Liver (tissue), 8 donors: ENCODE measurements at regions not wholly inside any gene's neighbourhood (a gene's known extent, or its start where the extent isn't known, plus 50 kb on each side); places are given as distances from the start of the nearest gene placed in this dataset.

Source experiments
- DNase-seq: peaks from one replicate; pipeline ENCODE4 v3.0.0-alpha.2; 2017; ENCODE audit warnings: low spot score
- H3K27ac ChIP-seq, 2 donors: one replicate each; pipeline ENCODE4 v1.7.0; 2013; ENCODE audit warnings: inconsistent platforms in 2 of 2, low read length in 2 of 2, control low read depth in 1 of 2, low read depth in 1 of 2, mild to moderate bottlenecking in 1 of 2
- H3K27me3 ChIP-seq, 4 donors: one replicate each; pipeline versions ENCODE4 v1.6.1 to v1.7.0; 2013; ENCODE audit warnings: low read length in 3 of 4, inconsistent platforms in 1 of 4, mild to moderate bottlenecking in 1 of 4, moderate library complexity in 1 of 4; ENCODE audit not compliant: control insufficient read depth in 4 of 4, insufficient read depth in 4 of 4
- H3K36me3 ChIP-seq, 4 donors: one replicate each; pipeline versions ENCODE4 v1.6.1 to v1.7.0; 2013; ENCODE audit warnings: low read length in 3 of 4, mild to moderate bottlenecking in 3 of 4, low read depth in 1 of 4, moderate library complexity in 1 of 4; ENCODE audit not compliant: control insufficient read depth in 4 of 4, insufficient read depth in 3 of 4
- H3K4me1 ChIP-seq, 4 donors: one replicate each; pipeline versions ENCODE4 v1.6.1 to v1.7.0; 2013; ENCODE audit warnings: low read length in 3 of 4, mild to moderate bottlenecking in 3 of 4, moderate library complexity in 1 of 4; ENCODE audit not compliant: control insufficient read depth in 4 of 4, insufficient read depth in 4 of 4
- H3K4me3 ChIP-seq, 3 donors: one replicate each; pipeline versions ENCODE4 v1.6.1 to v1.7.0; 2013; ENCODE audit warnings: low read length in 3 of 3, control low read depth in 1 of 3, low read depth in 1 of 3, mild to moderate bottlenecking in 1 of 3
- H3K9ac ChIP-seq, 2 donors: one replicate each; pipeline ENCODE4 v1.7.0; 2013; ENCODE audit warnings: low read length in 2 of 2, mild to moderate bottlenecking in 2 of 2, moderate library complexity in 2 of 2, control low read depth in 1 of 2, low read depth in 1 of 2
- H3K9me3 ChIP-seq, 4 donors: one replicate each; pipeline versions ENCODE4 v1.6.1 to v1.7.0; 2013; ENCODE audit warnings: low read length in 3 of 4; ENCODE audit not compliant: control insufficient read depth in 4 of 4
- FOXA1 ChIP-seq: IDR thresholded peaks from 2 replicates; pipeline ENCODE4 v1.6.1; 2016; ENCODE audit warnings: antibody characterized with exemption
- FOXA2 ChIP-seq: IDR thresholded peaks from 2 replicates; pipeline ENCODE4 v1.6.1; 2016; ENCODE audit warnings: antibody characterized with exemption
- GABPA ChIP-seq, 2 donors: IDR thresholded peaks in 1 of 2; conservative IDR thresholded peaks in 1 of 2; 2 replicates each; pipeline ENCODE4 v1.6.1; 2016; ENCODE audit warnings: antibody characterized with exemption in 2 of 2, mild to moderate bottlenecking in 1 of 2, moderate library complexity in 1 of 2
- HNF4A ChIP-seq, 2 donors: conservative IDR thresholded peaks; 2 replicates each; pipeline ENCODE4 v1.6.1; 2016; ENCODE audit warnings: antibody characterized with exemption in 2 of 2, mild to moderate bottlenecking in 2 of 2
- HNF4G ChIP-seq: IDR thresholded peaks from 2 replicates; pipeline ENCODE4 v1.6.1; 2016; ENCODE audit warnings: antibody characterized with exemption
- RAD21 ChIP-seq, 2 donors: IDR thresholded peaks; 2 replicates each; pipeline ENCODE4 v1.6.1; 2016; ENCODE audit warnings: antibody characterized with exemption in 2 of 2, mild to moderate bottlenecking in 2 of 2
- RXRA ChIP-seq, 2 donors: IDR thresholded peaks; 2 replicates each; pipeline ENCODE4 v1.6.1; 2017 to 2018; ENCODE audit warnings: antibody characterized with exemption in 2 of 2, mild to moderate bottlenecking in 1 of 2
- SP1 ChIP-seq: IDR thresholded peaks from 2 replicates; pipeline ENCODE4 v1.6.1; 2018; ENCODE audit warnings: antibody characterized with exemption, mild to moderate bottlenecking
- TAF1 ChIP-seq: conservative IDR thresholded peaks from 2 replicates; pipeline ENCODE4 v1.6.1; 2016; ENCODE audit warnings: antibody characterized with exemption, mild to moderate bottlenecking
- YY1 ChIP-seq: IDR thresholded peaks from 2 replicates; pipeline ENCODE4 v1.6.1; 2016; ENCODE audit warnings: antibody characterized with exemption, mild to moderate bottlenecking
- WGBS: extraction: QIAGEN DNeasy Blood & Tissue Kit; methylation state at CpG from one replicate; pipeline ENCODE4 v1.1.7; 2013; 5-methylcytosine and 5-hydroxymethylcytosine counted together
- TF ChIP-seq, protein P1 (sequence below): fragments of 150-350 bp; IDR thresholded peaks from 2 replicates; pipeline ENCODE4 v1.5.1; 2017; ENCODE audit warnings: improper control_type of control experiment, low read depth, low read length; ENCODE audit not compliant: missing input control
- TF ChIP-seq, protein P2 (sequence below): IDR thresholded peaks from 2 replicates; pipeline ENCODE4 v1.6.1; 2016; ENCODE audit warnings: antibody characterized with exemption
- TF ChIP-seq, protein P3 (sequence below): IDR thresholded peaks from 2 replicates; pipeline ENCODE4 v1.6.1; 2016; ENCODE audit warnings: antibody characterized with exemption, mild to moderate bottlenecking
- TF ChIP-seq, protein P4 (sequence below): IDR thresholded peaks from 2 replicates; pipeline ENCODE4 v1.6.1; 2016; ENCODE audit warnings: antibody characterized with exemption
- TF ChIP-seq, protein P5 (sequence below): IDR thresholded peaks from 2 replicates; pipeline ENCODE4 v1.6.1; 2016; ENCODE audit warnings: antibody characterized with exemption
- donor health status: healthy.
- donor health status: healthy.
- donor health status: healthy.
- donor health status: healthy.
- donor health status: healthy.

DNA sequence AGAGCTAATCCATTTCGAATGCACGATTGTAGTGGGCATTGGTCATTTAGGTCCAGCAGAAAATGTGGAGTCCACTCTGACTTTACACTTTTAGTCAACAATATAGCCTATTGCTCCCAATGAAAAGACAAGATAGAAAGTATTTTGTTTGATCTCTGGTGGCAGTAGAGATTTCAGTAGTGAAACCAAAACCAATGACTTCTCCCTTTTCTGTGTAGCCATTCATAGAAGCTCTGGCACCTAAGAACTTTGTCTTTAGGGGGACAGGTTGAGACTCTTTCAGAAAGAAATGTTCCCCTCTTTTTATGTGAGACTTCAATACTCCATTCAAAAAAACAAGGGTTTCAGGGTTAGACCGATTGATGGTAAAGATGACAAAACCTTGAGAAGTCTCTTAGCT is 510.8 kb upstream of the POU3F2 start:
- no peak for DNase-seq
- Histone ChIP-seq H3K4me1 (no peaks in the 10 kb centered on the region), H3K4me3 (no peak overlapping the region), H3K27me3 (no peaks in the 10 kb centered on the region), H3K36me3 (no peaks in the 10 kb centered on the region), H3K9ac (no peak overlapping the region), H3K27ac (no peak overlapping the region), H3K9me3 (no peaks in the 10 kb centered on the region)
- TF ChIP-seq, protein P1, sequence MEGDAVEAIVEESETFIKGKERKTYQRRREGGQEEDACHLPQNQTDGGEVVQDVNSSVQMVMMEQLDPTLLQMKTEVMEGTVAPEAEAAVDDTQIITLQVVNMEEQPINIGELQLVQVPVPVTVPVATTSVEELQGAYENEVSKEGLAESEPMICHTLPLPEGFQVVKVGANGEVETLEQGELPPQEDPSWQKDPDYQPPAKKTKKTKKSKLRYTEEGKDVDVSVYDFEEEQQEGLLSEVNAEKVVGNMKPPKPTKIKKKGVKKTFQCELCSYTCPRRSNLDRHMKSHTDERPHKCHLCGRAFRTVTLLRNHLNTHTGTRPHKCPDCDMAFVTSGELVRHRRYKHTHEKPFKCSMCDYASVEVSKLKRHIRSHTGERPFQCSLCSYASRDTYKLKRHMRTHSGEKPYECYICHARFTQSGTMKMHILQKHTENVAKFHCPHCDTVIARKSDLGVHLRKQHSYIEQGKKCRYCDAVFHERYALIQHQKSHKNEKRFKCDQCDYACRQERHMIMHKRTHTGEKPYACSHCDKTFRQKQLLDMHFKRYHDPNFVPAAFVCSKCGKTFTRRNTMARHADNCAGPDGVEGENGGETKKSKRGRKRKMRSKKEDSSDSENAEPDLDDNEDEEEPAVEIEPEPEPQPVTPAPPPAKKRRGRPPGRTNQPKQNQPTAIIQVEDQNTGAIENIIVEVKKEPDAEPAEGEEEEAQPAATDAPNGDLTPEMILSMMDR: no peak
- TF ChIP-seq, protein P2, sequence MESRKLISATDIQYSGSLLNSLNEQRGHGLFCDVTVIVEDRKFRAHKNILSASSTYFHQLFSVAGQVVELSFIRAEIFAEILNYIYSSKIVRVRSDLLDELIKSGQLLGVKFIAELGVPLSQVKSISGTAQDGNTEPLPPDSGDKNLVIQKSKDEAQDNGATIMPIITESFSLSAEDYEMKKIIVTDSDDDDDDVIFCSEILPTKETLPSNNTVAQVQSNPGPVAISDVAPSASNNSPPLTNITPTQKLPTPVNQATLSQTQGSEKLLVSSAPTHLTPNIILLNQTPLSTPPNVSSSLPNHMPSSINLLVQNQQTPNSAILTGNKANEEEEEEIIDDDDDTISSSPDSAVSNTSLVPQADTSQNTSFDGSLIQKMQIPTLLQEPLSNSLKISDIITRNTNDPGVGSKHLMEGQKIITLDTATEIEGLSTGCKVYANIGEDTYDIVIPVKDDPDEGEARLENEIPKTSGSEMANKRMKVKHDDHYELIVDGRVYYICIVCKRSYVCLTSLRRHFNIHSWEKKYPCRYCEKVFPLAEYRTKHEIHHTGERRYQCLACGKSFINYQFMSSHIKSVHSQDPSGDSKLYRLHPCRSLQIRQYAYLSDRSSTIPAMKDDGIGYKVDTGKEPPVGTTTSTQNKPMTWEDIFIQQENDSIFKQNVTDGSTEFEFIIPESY: no peak
- TF ChIP-seq, protein P3, sequence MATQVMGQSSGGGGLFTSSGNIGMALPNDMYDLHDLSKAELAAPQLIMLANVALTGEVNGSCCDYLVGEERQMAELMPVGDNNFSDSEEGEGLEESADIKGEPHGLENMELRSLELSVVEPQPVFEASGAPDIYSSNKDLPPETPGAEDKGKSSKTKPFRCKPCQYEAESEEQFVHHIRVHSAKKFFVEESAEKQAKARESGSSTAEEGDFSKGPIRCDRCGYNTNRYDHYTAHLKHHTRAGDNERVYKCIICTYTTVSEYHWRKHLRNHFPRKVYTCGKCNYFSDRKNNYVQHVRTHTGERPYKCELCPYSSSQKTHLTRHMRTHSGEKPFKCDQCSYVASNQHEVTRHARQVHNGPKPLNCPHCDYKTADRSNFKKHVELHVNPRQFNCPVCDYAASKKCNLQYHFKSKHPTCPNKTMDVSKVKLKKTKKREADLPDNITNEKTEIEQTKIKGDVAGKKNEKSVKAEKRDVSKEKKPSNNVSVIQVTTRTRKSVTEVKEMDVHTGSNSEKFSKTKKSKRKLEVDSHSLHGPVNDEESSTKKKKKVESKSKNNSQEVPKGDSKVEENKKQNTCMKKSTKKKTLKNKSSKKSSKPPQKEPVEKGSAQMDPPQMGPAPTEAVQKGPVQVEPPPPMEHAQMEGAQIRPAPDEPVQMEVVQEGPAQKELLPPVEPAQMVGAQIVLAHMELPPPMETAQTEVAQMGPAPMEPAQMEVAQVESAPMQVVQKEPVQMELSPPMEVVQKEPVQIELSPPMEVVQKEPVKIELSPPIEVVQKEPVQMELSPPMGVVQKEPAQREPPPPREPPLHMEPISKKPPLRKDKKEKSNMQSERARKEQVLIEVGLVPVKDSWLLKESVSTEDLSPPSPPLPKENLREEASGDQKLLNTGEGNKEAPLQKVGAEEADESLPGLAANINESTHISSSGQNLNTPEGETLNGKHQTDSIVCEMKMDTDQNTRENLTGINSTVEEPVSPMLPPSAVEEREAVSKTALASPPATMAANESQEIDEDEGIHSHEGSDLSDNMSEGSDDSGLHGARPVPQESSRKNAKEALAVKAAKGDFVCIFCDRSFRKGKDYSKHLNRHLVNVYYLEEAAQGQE: no peak
- TF ChIP-seq, protein P4, sequence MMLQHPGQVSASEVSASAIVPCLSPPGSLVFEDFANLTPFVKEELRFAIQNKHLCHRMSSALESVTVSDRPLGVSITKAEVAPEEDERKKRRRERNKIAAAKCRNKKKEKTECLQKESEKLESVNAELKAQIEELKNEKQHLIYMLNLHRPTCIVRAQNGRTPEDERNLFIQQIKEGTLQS: no peak
- TF ChIP-seq FOXA1: no peak
- TF ChIP-seq SP1: no peak
- TF ChIP-seq HNF4A (conservative IDR thresholded peaks at IDR 0.05): no peak
- no peak for TF ChIP-seq FOXA2
- no peak for TF ChIP-seq RAD21 (IDR thresholded peaks at IDR 0.05)
- no peak for TF ChIP-seq TAF1
- TF ChIP-seq YY1: no peak
- no peak for TF ChIP-seq HNF4G
- WGBS: 39% methylated on average over 3 of the region's 3 CpGs

DNA sequence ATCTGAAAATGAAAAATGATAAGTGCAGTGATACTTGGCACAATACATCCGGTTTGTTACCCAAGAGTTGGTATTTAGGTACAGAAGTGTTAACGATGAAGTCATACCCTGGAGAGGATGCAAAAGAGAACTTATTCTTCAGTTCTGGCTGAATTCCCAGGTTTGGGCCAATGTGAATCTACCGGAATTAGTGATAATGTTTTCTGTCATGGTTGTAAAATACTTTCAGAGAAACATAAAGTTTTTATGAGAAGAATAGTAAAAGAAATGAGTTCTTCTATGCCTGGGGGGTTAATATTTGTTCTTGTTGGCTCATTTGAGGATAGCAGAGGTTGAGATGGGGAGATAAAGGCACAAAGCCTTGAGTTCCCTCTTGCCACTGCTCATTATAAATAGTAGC is 509.9 kb upstream of the POU3F2 start:
- Histone ChIP-seq H3K27me3 (no peaks in the 10 kb centered on the region), H3K9ac (no peak overlapping the region), H3K4me3 (no peak overlapping the region), H3K9me3 (no peaks in the 10 kb centered on the region), H3K4me1 (no peaks in the 10 kb centered on the region), H3K36me3 (no peaks in the 10 kb centered on the region), H3K27ac (no peak overlapping the region)
- WGBS: 59% methylated on average over 3 of the region's 3 CpGs
- DNase-seq: no peak
- no peak for TF ChIP-seq GABPA (IDR thresholded peaks at IDR 0.05 in 1 of 2, conservative IDR thresholded peaks at IDR 0.05 in 1 of 2)
- TF ChIP-seq, protein P2: no peak
- no peak for TF ChIP-seq RXRA (IDR thresholded peaks at IDR 0.05)
- TF ChIP-seq, protein P4: no peak
- TF ChIP-seq, protein P5, sequence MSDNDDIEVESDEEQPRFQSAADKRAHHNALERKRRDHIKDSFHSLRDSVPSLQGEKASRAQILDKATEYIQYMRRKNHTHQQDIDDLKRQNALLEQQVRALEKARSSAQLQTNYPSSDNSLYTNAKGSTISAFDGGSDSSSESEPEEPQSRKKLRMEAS: no peak
